AG20443 (cell line): ENCODE measurements at regions not wholly inside any gene's neighbourhood (a gene's known extent, or its start where the extent isn't known, plus 50 kb on each side); places are given as distances from the start of the nearest gene placed in this dataset.
"Not testable (repeated sequence)": the region's sequence is repeated elsewhere in the genome, so short reads cannot be mapped to it uniquely, and the experiment has no call there.

Source experiments
- DNase-seq: peaks from one replicate; pipeline ENCODE4 v3.0.0; 2012; ENCODE audit warnings: low spot score, mixed read lengths

GRCh38 chr2:87198422-87198821, 176.8 kb upstream of the PLGLB1 start:
- DNase-seq = not testable (repeated sequence)

GRCh38 chr2:87199228-87199627, 177.6 kb upstream of the PLGLB1 start:
- DNase-seq = not testable (repeated sequence)

- DNase-seq = not testable (repeated sequence)
Observed at GRCh38 chr2:87204569-87205147, 183.0 kb upstream of the PLGLB1 start.

- not testable (repeated sequence) for DNase-seq
Observed at GRCh38 chr2:87212938-87213337, 191.3 kb upstream of the PLGLB1 start.

GRCh38 chr2:87217005-87217404, 195.4 kb upstream of the PLGLB1 start:
- not testable (repeated sequence) for DNase-seq

GRCh38 chr2:87217741-87218410, 196.2 kb upstream of the PLGLB1 start:
- DNase-seq = not testable (repeated sequence)

- not testable (repeated sequence) for DNase-seq
Observed at GRCh38 chr2:87220651-87221050, 199.0 kb upstream of the PLGLB1 start.

- peak; percentile 8 for DNase-seq
Observed at GRCh38 chr2:87222131-87222530, 200.5 kb upstream of the PLGLB1 start.

- DNase-seq = not testable (repeated sequence)
Observed at GRCh38 chr2:87223873-87224272, 202.2 kb upstream of the PLGLB1 start.

- not testable (repeated sequence) for DNase-seq
Observed at GRCh38 chr2:87229091-87229689, 207.5 kb upstream of the PLGLB1 start.

- DNase-seq = not testable (repeated sequence)
Observed at GRCh38 chr2:87229964-87230363, 208.3 kb upstream of the PLGLB1 start.

GRCh38 chr2:87235333-87235981, 213.8 kb upstream of the PLGLB1 start:
- not testable (repeated sequence) for DNase-seq

GRCh38 chr2:87237570-87238336, 216.1 kb upstream of the PLGLB1 start:
- DNase-seq = not testable (repeated sequence)

- not testable (repeated sequence) for DNase-seq
Observed at GRCh38 chr2:87239558-87240215, 218.0 kb upstream of the PLGLB1 start.

GRCh38 chr2:87246066-87246717, 224.5 kb upstream of the PLGLB1 start:
- not testable (repeated sequence) for DNase-seq

GRCh38 chr2:87252046-87252445, 230.4 kb upstream of the PLGLB1 start:
- not testable (repeated sequence) for DNase-seq

- DNase-seq = not testable (repeated sequence)
Observed at GRCh38 chr2:87254562-87254961, 232.9 kb upstream of the PLGLB1 start.

- DNase-seq = not testable (repeated sequence)
Observed at GRCh38 chr2:87255410-87255809, 233.8 kb upstream of the PLGLB1 start.

- DNase-seq = not testable (repeated sequence)
Observed at GRCh38 chr2:87258887-87259286, 237.2 kb upstream of the PLGLB1 start.

GRCh38 chr2:87262184-87262702, 240.6 kb upstream of the PLGLB1 start:
- not testable (repeated sequence) for DNase-seq
